GM19035 (cell line): ENCODE measurements at regions not wholly inside any gene's neighbourhood (a gene's known extent, or its start where the extent isn't known, plus 50 kb on each side); places are given as distances from the start of the nearest gene placed in this dataset.

Source experiments
- ATAC-seq: cut with Tn5 transposase; IDR thresholded peaks from one replicate; pipeline ENCODE4 v1.9.1; 2021; ENCODE audit not compliant: unreplicated experiment

- no peak for ATAC-seq
These were observed 834.0 kb downstream of the MAFB start for GRCh38 chr20:39855056-39855455.

- no peak for ATAC-seq
These were observed 835.4 kb downstream of the MAFB start for GRCh38 chr20:39853636-39854035.

GRCh38 chr20:39853050-39853449 is 836.0 kb downstream of the MAFB start:
- no peak for ATAC-seq

GRCh38 chr20:39851459-39851858 is 837.6 kb downstream of the MAFB start:
- no peak for ATAC-seq

GRCh38 chr20:39850821-39851330 is 838.2 kb downstream of the MAFB start:
- ATAC-seq = no peak

DNA sequence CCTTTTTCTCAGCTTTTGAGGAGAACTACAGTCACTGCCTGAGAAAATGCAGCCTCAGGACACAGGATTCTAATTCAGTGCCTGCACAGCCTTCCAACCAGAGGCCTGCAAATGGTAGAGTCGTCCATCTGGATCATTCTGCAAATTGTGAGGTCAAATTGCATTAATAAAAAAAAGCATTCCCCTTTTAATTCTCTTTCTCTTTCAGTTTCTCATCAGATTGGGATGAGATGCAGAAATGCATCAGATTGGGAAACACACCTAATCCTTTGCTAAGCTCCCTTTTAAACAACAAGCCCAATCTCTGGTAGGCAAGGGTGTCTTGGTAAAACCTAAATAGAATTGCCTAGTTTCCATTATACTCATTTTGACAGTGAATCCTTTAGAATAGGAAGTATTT is 838.8 kb downstream of the MAFB start:
- no peak for ATAC-seq

DNA sequence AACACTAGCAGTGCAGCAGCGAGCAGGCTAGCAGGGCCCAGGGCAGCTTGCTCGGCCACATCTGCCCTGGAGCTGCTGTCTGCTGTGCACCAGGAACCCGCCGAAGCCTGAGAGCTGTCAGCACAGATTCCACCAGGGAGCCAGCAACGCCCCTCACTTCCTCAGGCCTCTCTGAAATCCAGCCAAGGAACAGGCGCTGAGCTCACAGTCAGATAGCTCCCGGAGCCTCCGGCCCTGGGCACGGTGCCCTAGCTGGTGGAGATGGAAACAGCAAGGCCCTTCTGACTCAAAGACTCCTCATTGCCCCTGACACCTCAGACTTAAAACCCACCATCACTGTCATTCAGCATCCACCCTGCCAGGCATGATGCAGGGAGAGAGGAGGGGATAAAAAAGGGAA is 839.4 kb downstream of the MAFB start:
- no peak for ATAC-seq

DNA sequence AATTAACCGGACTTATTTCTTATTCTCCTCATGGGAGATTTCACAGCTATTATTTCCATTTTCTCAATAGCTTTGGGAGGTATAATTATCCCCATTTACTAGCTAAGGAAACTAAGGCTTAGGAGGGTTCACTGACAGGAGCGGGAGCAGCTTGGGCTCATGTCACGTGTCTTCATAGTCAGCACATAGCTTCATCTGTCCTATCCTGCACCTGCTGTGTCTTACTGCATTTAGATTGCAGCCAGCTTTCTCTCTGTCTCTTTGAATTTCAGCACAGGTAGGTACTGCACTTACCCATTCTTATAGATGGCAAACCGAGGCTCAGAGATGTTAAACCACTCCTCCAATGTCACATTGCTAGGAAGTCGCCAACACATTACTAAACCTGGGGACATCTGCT is 839.9 kb downstream of the MAFB start:
- ATAC-seq = no peak

- ATAC-seq = no peak
These were observed 849.5 kb downstream of the MAFB start for GRCh38 chr20:39839399-39840119.

DNA sequence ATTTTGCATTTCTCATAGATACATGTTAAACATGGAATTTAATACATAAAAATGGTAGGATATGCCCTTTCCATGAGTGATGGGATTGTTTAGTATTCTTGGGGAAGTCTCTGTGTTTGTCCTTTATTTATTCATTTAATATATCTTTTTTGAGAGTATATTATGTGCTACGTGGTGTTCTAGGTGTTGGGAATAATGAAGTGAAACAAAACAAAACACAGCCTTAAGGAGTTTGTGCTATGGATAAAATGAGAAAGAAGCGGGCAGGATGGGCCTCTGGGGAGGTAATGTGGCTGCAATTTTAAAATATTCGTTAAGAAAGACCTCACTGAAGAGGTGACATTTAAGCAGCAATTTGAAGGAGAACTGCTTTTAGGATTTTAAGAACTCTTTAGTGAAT is 851.5 kb downstream of the MAFB start:
- no peak for ATAC-seq

DNA sequence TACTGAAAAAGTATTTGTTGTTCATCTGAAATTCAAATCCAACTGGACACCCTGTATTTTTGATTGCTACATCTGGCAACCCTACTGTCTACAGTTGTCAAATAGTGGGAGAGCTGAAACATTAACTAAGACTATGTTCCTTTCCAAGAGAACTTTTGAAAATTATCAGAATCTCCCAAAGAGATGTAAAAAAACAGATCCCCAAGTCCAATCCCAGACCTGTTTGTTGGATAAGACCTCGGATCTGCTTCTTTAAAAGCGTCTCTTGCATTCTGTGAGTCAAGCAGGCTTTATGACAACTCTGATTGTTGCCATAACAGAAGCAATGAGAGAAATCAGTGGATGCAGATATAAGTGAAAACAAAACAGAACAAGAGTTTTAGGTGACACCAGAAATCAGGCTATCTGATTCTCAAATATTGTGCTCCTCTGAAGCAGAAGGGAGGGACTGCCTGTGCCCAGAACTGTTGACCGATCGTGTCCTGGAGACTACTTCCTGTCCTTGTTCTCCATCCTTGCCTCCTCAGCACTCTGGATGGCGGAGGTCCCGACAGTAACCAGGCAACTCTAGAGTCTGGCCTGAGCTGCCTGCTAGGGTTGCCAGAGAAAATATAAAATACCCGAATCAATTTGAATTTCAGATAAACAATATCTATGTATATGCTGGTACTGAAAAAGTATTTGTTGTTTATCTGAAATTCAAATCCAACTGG is 853.8 kb downstream of the MAFB start:
- no peak for ATAC-seq

GRCh38 chr20:39830903-39831302 is 858.1 kb downstream of the MAFB start:
- no peak for ATAC-seq

DNA sequence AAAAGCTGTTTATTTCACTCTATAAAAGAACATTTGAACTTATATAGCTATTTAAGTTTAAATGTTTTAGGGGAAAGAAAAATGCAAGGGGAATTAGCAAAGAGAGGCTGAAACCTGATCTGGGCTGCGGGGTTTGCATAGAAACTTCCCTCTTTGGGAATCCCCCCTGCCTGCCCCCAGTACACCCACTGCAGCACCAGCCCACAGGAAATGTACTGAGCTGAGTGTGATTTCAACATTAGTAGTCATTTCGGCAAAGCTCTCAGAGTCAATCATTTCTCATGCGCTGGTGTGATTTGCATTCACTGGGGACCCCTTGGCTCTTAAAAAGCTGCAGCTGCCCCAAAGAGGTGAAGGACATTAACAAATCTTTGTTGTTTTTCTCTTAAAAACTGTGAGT is 859.4 kb downstream of the MAFB start:
- peak; percentile 82 for ATAC-seq

DNA sequence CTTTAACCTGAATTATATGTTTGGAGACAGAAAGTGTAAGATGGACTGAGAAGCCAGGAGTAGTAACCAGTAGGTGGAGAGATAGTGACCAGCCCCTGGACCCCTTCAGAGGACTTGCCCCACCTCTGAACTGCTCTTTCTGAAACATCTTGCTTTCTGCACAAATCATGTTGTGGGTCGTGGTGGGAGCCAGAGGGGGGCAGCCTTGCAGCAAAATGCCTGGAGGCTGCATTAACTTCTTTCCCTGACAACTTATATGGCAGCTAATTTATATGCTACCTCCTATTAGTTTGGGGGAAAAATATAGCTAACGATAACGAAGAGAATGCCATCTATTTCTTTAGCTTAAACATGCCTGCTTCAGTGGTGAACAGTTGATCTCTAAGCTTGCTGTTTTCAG is 859.8 kb downstream of the MAFB start:
- peak; percentile 17 for ATAC-seq

GRCh38 chr20:39825950-39826349 is 863.1 kb downstream of the MAFB start:
- peak; percentile 63 for ATAC-seq

DNA sequence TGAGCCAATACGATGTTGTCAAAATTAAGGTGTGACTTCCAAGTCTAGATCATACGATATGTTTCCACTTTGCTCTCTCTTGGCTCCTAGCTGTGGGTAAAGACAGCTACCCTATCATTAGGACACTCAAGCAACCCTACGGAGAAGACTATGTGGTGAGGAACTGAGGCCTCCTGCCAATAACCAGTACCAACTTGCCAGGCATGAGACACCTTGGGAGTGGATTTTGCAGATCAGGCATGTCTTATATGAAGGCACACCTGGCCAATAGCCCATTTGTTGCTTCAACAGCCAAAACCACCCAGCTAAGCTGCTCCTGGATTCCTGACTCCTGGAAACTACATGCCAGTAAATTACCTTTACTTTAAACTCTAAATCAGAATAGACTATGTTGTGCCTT is 863.4 kb downstream of the DHX35 start:
- ATAC-seq = no peak

- ATAC-seq = no peak
These were observed 861.1 kb downstream of the DHX35 start for GRCh38 chr20:39823224-39823623.

- no peak for ATAC-seq
These were observed 860.5 kb downstream of the DHX35 start for GRCh38 chr20:39822667-39823066.

GRCh38 chr20:39813190-39813829 is 851.2 kb downstream of the DHX35 start:
- ATAC-seq = peak; percentile 56

- ATAC-seq = no peak
These were observed 850.0 kb downstream of the DHX35 start for GRCh38 chr20:39812116-39812515.

DNA sequence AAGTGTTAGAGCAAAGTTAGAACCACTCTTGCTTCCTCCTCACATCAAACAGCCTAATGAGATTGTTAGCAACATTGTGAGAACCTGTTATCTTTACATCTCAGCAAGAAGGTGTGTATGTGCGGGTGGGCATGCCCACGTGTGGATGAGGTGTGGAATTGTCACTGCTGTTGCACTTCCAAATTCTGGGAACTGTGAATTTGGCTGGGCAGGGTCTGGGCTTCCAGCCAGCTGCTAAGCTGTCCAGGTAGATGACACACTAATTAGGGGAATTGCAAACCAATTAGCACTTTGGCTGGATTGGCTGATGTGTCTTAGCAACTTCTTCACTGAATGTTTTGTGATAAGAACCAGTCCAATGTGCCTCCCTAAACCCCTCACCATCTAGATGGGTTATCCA is 848.2 kb downstream of the DHX35 start:
- no peak for ATAC-seq

DNA sequence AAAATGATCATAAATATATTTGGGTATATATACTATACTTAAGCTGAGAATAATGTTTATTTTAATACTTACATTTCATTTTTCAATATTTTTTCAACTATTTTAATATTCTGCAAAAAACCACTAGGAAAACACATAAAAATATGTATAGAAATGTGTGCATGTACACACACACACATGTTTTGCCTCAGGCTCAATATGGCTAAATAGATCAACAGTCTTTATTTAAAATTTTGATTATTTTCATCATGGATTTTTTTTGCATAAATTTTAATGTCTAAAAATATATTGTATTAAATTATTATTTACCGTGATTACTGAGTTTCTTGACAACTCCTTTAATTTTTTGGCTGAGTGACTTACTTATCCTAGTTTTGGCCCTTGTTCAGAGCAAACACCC is 846.5 kb downstream of the DHX35 start:
- ATAC-seq = no peak
